DOHH2 (cell line): ENCODE measurements at regions not wholly inside any gene's neighbourhood (a gene's known extent, or its start where the extent isn't known, plus 50 kb on each side); places are given as distances from the start of the nearest gene placed in this dataset.

Experiments used
- EZH2phosphoT487 ChIP-seq: fragments of 200-600 bp; sonication (generic); IDR thresholded peaks from 2 replicates; pipeline ENCODE4 v1.6.1; 2017; ENCODE audit warnings: borderline replicate concordance, mild to moderate bottlenecking, antibody characterized with exemption, low read length, moderate library complexity, mixed read lengths
- TF ChIP-seq, protein P1 (sequence below): fragments of 200-600 bp; sonication (generic); IDR thresholded peaks from one replicate; pipeline ENCODE4 v1.5.1; 2014; ENCODE audit warnings: antibody characterized with exemption, mild to moderate bottlenecking, low read depth, low read length; ENCODE audit not compliant: poor library complexity, severe bottlenecking

DNA sequence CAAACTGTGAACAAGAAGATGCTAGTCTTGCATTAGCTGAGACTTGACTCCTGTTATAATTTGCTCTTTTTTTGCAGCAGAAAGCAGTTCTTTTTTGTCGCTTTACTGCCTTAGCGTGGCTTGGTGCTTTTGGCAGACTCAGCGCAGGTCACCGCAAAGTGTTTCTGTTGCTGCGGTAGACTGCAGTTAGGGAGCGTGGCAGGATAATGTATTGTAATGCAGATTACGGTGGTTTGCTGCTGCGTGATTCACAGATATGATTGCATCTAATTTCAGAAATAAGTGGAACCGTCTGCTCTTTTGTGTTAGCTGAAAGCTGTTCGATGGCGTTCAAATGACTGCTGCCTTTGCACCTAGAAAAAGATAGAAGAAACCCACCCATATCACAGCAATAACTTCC, 131.6 kb upstream of the SATB2 start:
- TF ChIP-seq, protein P1, sequence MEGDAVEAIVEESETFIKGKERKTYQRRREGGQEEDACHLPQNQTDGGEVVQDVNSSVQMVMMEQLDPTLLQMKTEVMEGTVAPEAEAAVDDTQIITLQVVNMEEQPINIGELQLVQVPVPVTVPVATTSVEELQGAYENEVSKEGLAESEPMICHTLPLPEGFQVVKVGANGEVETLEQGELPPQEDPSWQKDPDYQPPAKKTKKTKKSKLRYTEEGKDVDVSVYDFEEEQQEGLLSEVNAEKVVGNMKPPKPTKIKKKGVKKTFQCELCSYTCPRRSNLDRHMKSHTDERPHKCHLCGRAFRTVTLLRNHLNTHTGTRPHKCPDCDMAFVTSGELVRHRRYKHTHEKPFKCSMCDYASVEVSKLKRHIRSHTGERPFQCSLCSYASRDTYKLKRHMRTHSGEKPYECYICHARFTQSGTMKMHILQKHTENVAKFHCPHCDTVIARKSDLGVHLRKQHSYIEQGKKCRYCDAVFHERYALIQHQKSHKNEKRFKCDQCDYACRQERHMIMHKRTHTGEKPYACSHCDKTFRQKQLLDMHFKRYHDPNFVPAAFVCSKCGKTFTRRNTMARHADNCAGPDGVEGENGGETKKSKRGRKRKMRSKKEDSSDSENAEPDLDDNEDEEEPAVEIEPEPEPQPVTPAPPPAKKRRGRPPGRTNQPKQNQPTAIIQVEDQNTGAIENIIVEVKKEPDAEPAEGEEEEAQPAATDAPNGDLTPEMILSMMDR: no peak
- no peak for TF ChIP-seq EZH2phosphoT487
